ENCODE measurements at regions not wholly inside any gene's neighbourhood (a gene's known extent, or its start where the extent isn't known, plus 50 kb on each side); places are given as distances from the start of the nearest gene placed in this dataset.

DNA sequence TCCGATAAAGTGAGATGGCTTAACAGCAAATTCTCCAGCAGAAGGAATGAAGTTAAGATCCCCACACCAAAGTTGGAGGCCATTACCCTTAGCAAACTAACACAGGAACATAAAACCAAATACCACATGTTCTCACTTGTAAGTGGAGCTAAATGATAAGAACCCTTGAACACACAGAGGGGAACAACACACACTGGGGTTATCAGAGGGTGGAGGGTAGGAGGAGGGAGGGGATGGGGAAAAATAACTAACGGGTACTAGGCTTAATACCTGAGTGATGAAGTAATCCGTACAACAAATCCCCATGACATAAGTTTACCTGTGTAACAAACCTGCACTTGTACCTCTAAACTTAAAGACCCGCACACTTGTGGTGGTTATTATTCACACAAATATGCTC lies 240.4 kb upstream of the NAV3 start:
- TF ChIP-seq GATA2 (IDR thresholded peaks at IDR 0.05; ENCODE audit: insufficient read depth, insufficient read length, low read depth, low read length), result no peak
- TF ChIP-seq CTCF (IDR thresholded peaks at IDR 0.05; ENCODE audit: extremely low read depth in 1 of 2, insufficient read depth in 1 of 2, low read depth in 1 of 2, low read length in 2 of 2), result no peak
- TF ChIP-seq POLR2A (IDR thresholded peaks at IDR 0.05; ENCODE audit: low read depth, low read length), result no peak
- no peak for TF ChIP-seq EZH2 (IDR thresholded peaks at IDR 0.05; ENCODE audit: borderline replicate concordance, low read depth, low read length, severe bottlenecking)
- no peak for TF ChIP-seq FOS (IDR thresholded peaks at IDR 0.05; ENCODE audit: borderline replicate concordance, insufficient read depth, low read length)
- TF ChIP-seq, protein P1, sequence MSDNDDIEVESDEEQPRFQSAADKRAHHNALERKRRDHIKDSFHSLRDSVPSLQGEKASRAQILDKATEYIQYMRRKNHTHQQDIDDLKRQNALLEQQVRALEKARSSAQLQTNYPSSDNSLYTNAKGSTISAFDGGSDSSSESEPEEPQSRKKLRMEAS (IDR thresholded peaks at IDR 0.05; ENCODE audit: insufficient read depth, insufficient read length), result no peak
- no peak for TF ChIP-seq MYC (IDR thresholded peaks at IDR 0.05; ENCODE audit: low read depth, low read length)
- TF ChIP-seq POLR2AphosphoS5 (IDR thresholded peaks at IDR 0.05; ENCODE audit: insufficient read depth, low read depth, low read length), result no peak
- no peak for TF ChIP-seq JUN (IDR thresholded peaks at IDR 0.05; ENCODE audit: borderline replicate concordance, insufficient read depth, insufficient read length, low read depth)

Measured in endothelial cell of umbilical vein (primary cell).